C4-2B (cell line): ENCODE measurements at regions not wholly inside any gene's neighbourhood (a gene's known extent, or its start where the extent isn't known, plus 50 kb on each side); places are given as distances from the start of the nearest gene placed in this dataset.

ENCODE experiments used
- H3K27ac ChIP-seq: fragments of 450-650 bp; 2 replicates; pipeline ENCODE4 v1.5.1; 2017
- ZFX ChIP-seq: fragments of 450-650 bp; IDR thresholded peaks from 2 replicates; pipeline ENCODE4 v1.6.1; 2017
- TF ChIP-seq, protein P1 (sequence below): fragments of 450-650 bp; conservative IDR thresholded peaks from 2 replicates; pipeline ENCODE4 v1.5.1; 2017; ENCODE audit warnings: mild to moderate bottlenecking

GRCh38 chr2:2788076-2788475 lies 457.0 kb upstream of the MYT1L start:
- TF ChIP-seq, protein P1, sequence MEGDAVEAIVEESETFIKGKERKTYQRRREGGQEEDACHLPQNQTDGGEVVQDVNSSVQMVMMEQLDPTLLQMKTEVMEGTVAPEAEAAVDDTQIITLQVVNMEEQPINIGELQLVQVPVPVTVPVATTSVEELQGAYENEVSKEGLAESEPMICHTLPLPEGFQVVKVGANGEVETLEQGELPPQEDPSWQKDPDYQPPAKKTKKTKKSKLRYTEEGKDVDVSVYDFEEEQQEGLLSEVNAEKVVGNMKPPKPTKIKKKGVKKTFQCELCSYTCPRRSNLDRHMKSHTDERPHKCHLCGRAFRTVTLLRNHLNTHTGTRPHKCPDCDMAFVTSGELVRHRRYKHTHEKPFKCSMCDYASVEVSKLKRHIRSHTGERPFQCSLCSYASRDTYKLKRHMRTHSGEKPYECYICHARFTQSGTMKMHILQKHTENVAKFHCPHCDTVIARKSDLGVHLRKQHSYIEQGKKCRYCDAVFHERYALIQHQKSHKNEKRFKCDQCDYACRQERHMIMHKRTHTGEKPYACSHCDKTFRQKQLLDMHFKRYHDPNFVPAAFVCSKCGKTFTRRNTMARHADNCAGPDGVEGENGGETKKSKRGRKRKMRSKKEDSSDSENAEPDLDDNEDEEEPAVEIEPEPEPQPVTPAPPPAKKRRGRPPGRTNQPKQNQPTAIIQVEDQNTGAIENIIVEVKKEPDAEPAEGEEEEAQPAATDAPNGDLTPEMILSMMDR: no peak
- TF ChIP-seq ZFX: no peak
- H3K27ac ChIP-seq: no peak overlapping the region

DNA sequence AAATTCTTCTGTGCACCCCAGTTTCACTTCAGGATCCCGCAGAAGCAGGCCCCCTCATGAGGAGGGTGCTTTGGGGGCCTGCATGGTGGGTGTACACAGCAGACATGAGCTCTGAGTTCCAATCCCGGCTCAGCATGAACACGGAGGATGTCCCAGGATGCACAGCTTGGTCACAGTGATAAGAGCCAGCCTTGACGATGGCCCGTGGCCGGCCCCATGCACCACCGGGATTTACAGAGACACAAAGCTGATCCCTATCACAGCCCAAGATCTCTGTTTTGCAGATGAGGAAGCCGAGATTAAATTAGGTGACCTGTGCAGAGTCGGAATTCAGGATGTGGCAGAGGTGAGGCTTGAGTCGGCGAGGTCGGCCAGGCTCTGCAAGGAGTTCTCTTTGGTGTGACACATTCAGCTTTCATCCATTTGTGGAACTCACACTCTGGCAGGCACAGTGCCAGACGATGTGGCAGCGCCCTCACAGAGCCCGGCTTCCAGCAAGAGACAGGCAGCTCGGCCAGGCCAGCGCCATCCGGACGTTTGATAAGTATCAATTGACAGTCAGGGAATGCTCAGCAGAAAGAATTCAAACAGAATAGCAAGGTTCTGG lies 456.3 kb upstream of the MYT1L start:
- H3K27ac ChIP-seq: no peak overlapping the region
- TF ChIP-seq, protein P1: no peak
- no peak for TF ChIP-seq ZFX

DNA sequence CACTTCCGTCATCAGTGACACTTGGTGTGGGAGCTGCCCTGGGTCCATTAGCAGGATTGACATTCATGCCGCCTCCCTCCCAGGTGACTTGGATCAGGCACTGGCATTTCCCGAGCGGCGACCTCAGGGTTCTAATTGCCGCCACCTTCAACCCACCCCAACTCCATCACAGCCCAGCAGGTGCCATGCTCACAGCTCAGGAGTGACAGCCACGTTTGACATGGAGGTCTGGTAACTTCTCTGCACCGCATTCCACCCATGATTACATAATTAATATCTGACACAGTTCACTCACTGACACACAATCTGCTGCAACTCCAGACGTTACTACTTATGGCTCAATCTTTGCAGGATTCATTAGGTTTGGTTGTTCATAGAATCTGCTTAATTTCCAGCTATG lies 450.9 kb upstream of the MYT1L start:
- TF ChIP-seq ZFX: no peak
- TF ChIP-seq, protein P1: no peak
- no peak overlapping the region for H3K27ac ChIP-seq

- TF ChIP-seq, protein P1: no peak
- no peak for TF ChIP-seq ZFX
- H3K27ac ChIP-seq: no peak overlapping the region
These were observed 448.7 kb upstream of the MYT1L start for GRCh38 chr2:2779727-2780126.

DNA sequence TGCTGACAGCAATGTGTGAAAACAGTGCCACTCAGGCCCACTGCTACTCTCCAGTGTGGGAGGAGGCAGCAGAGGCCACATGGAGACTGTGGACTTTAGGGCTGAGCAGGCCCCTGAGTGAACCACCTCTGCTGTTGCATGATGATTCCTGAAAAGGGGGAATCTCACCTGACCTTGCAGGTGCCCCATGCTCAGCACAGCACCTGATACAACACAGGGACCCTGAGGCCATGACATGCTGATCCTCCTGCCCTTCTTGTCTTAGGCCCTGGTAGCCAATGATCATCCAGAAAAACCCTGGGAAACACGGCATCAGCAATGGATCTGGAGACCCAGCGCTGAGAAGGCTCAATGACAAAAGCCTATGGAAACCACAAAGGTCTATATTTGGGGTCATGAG lies 446.8 kb upstream of the MYT1L start:
- no peak overlapping the region for H3K27ac ChIP-seq
- TF ChIP-seq, protein P1: no peak
- TF ChIP-seq ZFX: no peak

- H3K27ac ChIP-seq: no peak overlapping the region
- TF ChIP-seq, protein P1: no peak
- no peak for TF ChIP-seq ZFX
These were observed 446.1 kb upstream of the MYT1L start for GRCh38 chr2:2777213-2777612.

GRCh38 chr2:2775018-2775417 lies 443.9 kb upstream of the MYT1L start:
- no peak overlapping the region for H3K27ac ChIP-seq
- TF ChIP-seq, protein P1: no peak
